K562 (cell line): ENCODE measurements at regions not wholly inside any gene's neighbourhood (a gene's known extent, or its start where the extent isn't known, plus 50 kb on each side); places are given as distances from the start of the nearest gene placed in this dataset.

Experiments used
- ATAC-seq: fragments of 200-7000 bp; cut with Tn5 transposase; 3 replicates; pipeline ENCODE4 v1.9.1; 2020; ENCODE audit warnings: moderate library complexity
- BruUV-seq: library from RNA; stranded (reverse); fragments of 400-500 nt; replicated peaks from 2 replicates; lab custom pipeline; 2021; lab: Mats Ljungman, UMichigan
- CTCF ChIA-PET: fragments of 300-600 bp; formaldehyde crosslinking; extraction: SDS; loops from one replicate; lab custom pipeline; 2021; ENCODE audit warnings: low intra/inter-chr PET ratio; lab: Yijun Ruan, JAX
- POLR2A ChIA-PET: fragments of 300-600, 350-650 bp; sonication (Branson Sonifier 250); formaldehyde crosslinking; extraction: SDS; loops from one replicate; lab custom pipeline; 2021; ENCODE audit warnings: antibody characterized with exemption, inconsistent platforms; lab: Yijun Ruan, JAX
- DNase-seq, 4 experiments: peaks; one replicate each; pipeline versions ENCODE4 v3.0.0 to v3.0.0-alpha.2; 2011 to 2018; ENCODE audit warnings: low spot score in 3 of 4, mixed read lengths in 3 of 4; ENCODE audit errors: extremely low read depth in 1 of 4
- FAIRE-seq: peaks from 2 replicates; lab custom pipeline; 2011; peaks lifted over from hg19 to GRCh38; lab: Jason Lieb, UNC
- H2AFZ ChIP-seq: 2 replicates; pipeline ENCODE4 v1.6.0; 2011; ENCODE audit warnings: low read depth, low read length, control low read depth, inconsistent platforms
- H3K27ac ChIP-seq: fragments of 200-600 bp; 3 replicates; pipeline ENCODE4 v1.8.0; 2011; ENCODE audit warnings: low read depth, mild to moderate bottlenecking, control low read depth, inconsistent platforms, low read length, moderate library complexity, mixed read lengths; ENCODE audit errors: extremely low read depth
- H3K27me3 ChIP-seq, 2 experiments: fragments of 300-600 bp in 1 of 2; 2 replicates in 1 of 2; 3 replicates in 1 of 2; pipeline versions ENCODE4 v1.6.0 to v1.8.0; 2011; ENCODE audit warnings: inconsistent platforms in 2 of 2, low read length in 2 of 2, mild to moderate bottlenecking in 1 of 2, mixed read lengths in 1 of 2, moderate library complexity in 1 of 2; ENCODE audit not compliant: control insufficient read depth in 2 of 2, insufficient read depth in 2 of 2
- H3K36me3 ChIP-seq: fragments of 300-600 bp; 3 replicates; pipeline ENCODE4 v1.8.0; 2011; ENCODE audit warnings: mild to moderate bottlenecking, low read length, inconsistent platforms; ENCODE audit not compliant: control insufficient read depth, insufficient read depth
- H3K4me1 ChIP-seq, 2 experiments: fragments of 200-600 bp in 1 of 2; replicated peaks in 1 of 2; 2 replicates in 1 of 2; 3 replicates in 1 of 2; pipeline versions ENCODE4 v1.5.1 to v1.8.0; 2011; ENCODE audit warnings: inconsistent platforms in 2 of 2, low read length in 2 of 2, mild to moderate bottlenecking in 1 of 2, mixed read lengths in 1 of 2, moderate library complexity in 1 of 2; ENCODE audit not compliant: control insufficient read depth in 2 of 2, insufficient read depth in 2 of 2
- H3K4me2 ChIP-seq: 2 replicates; pipeline ENCODE4 v1.6.1; 2011; ENCODE audit warnings: low read length, control low read depth, inconsistent platforms, mixed read lengths; ENCODE audit not compliant: insufficient read depth
- H3K4me3 ChIP-seq: fragments of 200-600 bp; sonication (generic), shearing (Covaris generic); 2 replicates; pipeline ENCODE4 v1.5.1; 2016; ENCODE audit warnings: control low read depth, inconsistent platforms
- H3K79me2 ChIP-seq: fragments of 200-600 bp; 3 replicates; pipeline ENCODE4 v1.8.0; 2011; ENCODE audit warnings: low read length, inconsistent platforms; ENCODE audit not compliant: control insufficient read depth, insufficient read depth
- H3K9ac ChIP-seq, 2 experiments: 2 replicates each; pipeline versions ENCODE4 v1.6.0 to v1.6.1; 2011; ENCODE audit warnings: low read depth in 2 of 2, low read length in 2 of 2, control low read depth in 1 of 2, inconsistent platforms in 1 of 2, mild to moderate bottlenecking in 1 of 2, mixed read lengths in 1 of 2; ENCODE audit not compliant: insufficient read depth in 1 of 2
- H3K9me1 ChIP-seq: one replicate; pipeline ENCODE4 v1.6.0; 2011; ENCODE audit warnings: inconsistent platforms, mild to moderate bottlenecking, low read length, moderate library complexity; ENCODE audit not compliant: control insufficient read depth, insufficient read depth
- H3K9me3 ChIP-seq: replicated peaks from 2 replicates; pipeline ENCODE4 v1.5.1; 2011; ENCODE audit warnings: low read depth, low read length, inconsistent platforms; ENCODE audit not compliant: control insufficient read depth, insufficient read depth
- H4K20me1 ChIP-seq: replicated peaks from 2 replicates; pipeline ENCODE4 v1.6.1; 2011; ENCODE audit warnings: low read length, inconsistent platforms, mixed read lengths; ENCODE audit not compliant: control insufficient read depth, insufficient read depth
- JUN ChIP-seq, 2 experiments: sonication (generic) in 1 of 2; formaldehyde crosslinking in 1 of 2; IDR thresholded peaks; 2 replicates each; pipeline versions ENCODE4 v1.6.1 to v1.8.0; 2012 to 2022; ENCODE audit warnings: borderline replicate concordance in 2 of 2, mild to moderate bottlenecking in 2 of 2, improper control_type of control experiment in 1 of 2, low read depth in 1 of 2, low read length in 1 of 2, missing genetic modification reagents in 1 of 2
- KLF6 ChIP-seq: fragments of 250-450 bp; sonication (Bioruptor Pico); IDR thresholded peaks from 2 replicates; pipeline ENCODE4 v1.4.0; 2020; ENCODE audit warnings: mild to moderate bottlenecking, moderate library complexity, borderline replicate concordance
- L3MBTL2 ChIP-seq: fragments of 450-650 bp; IDR thresholded peaks from 2 replicates; pipeline ENCODE4 v1.6.1; 2016; ENCODE audit warnings: mild to moderate bottlenecking, moderate library complexity
- MXI1 ChIP-seq: IDR thresholded peaks from 2 replicates; pipeline ENCODE4 v1.6.1; 2011; ENCODE audit warnings: low read depth, mild to moderate bottlenecking, improper control_type of control experiment, low read length
- RB1 ChIP-seq: fragments of 450-650 bp; IDR thresholded peaks from 2 replicates; pipeline ENCODE4 v1.6.1; 2017; ENCODE audit warnings: low read depth, mild to moderate bottlenecking
- SAP30 ChIP-seq: fragments of 200-600 bp; sonication (generic); IDR thresholded peaks from 2 replicates; pipeline ENCODE4 v1.6.1; 2012; ENCODE audit warnings: borderline replicate concordance, low read depth, mild to moderate bottlenecking, moderate library complexity, low read length, control low read depth, inconsistent platforms; ENCODE audit not compliant: insufficient read depth, poor library complexity, severe bottlenecking
- SETDB1 ChIP-seq: IDR thresholded peaks from one replicate; pipeline ENCODE4 v1.6.1; 2012; ENCODE audit warnings: low read length, control low read depth, inconsistent platforms
- SLC30A9 ChIP-seq: fragments of 250-450 bp; sonication (Bioruptor Pico); IDR thresholded peaks from 2 replicates; pipeline ENCODE4 v1.8.0; 2022; ENCODE audit warnings: mild to moderate bottlenecking, moderate library complexity
- TFAP4 ChIP-seq: sonication (generic); formaldehyde crosslinking; IDR thresholded peaks from 2 replicates; pipeline ENCODE4 v1.8.0; 2022; ENCODE audit warnings: missing genetic modification reagents, mild to moderate bottlenecking, moderate library complexity, borderline replicate concordance
- ZNF212 ChIP-seq: fragments of 450-650 bp; formaldehyde crosslinking; IDR thresholded peaks from 2 replicates; pipeline ENCODE4 v1.4.0; 2020; ENCODE audit warnings: mild to moderate bottlenecking
- WGBS: fragments of 100-300 bp; shearing (Covaris generic); methylation state at CpG from one replicate; pipeline ENCODE4 v1.1.6; 2016; ENCODE audit warnings: low coverage, mixed read lengths; ENCODE audit not compliant: insufficient coverage; ENCODE audit errors: missing lambda C conversion rate; 5-methylcytosine and 5-hydroxymethylcytosine counted together
- in situ Hi-C: fragments of 300-500 bp; cut with MboI; formaldehyde crosslinking; loops from 4 replicates; pipeline ENCODE4 v1.15.0; 2018; ENCODE audit warnings: inconsistent platforms, mixed read lengths
- intact Hi-C: fragments of 100-400 bp; cut with micrococcal nuclease; formaldehyde crosslinking; loops from 2 replicates; pipeline ENCODE4 v1.14.2; 2022

- TF ChIP-seq SAP30, result no peak
- no peak for TF ChIP-seq MXI1
- TF ChIP-seq JUN (IDR thresholded peaks at IDR 0.05; ENCODE audit: borderline replicate concordance, low read depth, low read length), result no peak
- TF ChIP-seq JUN (CRISPR knock-in tag; IDR thresholded peaks at IDR 0.05; ENCODE audit: borderline replicate concordance), result no peak
Observed at GRCh38 chr5:41661254-41661653, 150.9 kb upstream of the PLCXD3 start (continued).

DNA sequence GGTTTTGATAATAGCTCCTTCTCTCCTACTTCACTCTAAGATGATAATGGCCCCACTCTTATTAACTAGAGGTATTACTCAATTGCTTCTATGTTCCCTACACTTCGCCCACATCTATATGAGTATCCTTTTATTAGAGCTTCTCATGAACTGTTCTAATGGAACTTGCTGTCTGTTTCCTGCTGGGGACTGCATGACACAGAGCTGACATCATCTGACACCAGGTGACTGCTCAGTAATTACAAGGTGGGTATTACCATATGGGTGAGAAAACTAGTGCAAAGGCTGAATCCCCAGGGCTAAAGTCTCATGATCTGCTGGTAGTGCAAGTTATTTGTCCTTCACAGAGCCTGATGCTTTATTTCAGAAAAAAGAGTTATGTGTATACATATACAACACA lies 146.2 kb upstream of the PLCXD3 start:
- DNase-seq (no peak), FAIRE-seq (no peak), ATAC-seq (no peak)
- no peak overlapping the region for H3K27ac ChIP-seq
- 0% methylated on average over 1 of the region's 1 CpG for WGBS
- H3K9me3 ChIP-seq, result no peaks in the 10 kb centered on the region
- no peaks in the 10 kb centered on the region for H4K20me1 ChIP-seq
- no peaks in the 10 kb centered on the region for H3K9me1 ChIP-seq
- intact Hi-C loops (no loop called here), in situ Hi-C loops (no loop called here)
- POLR2A ChIA-PET, result no interaction called here
- no peaks in the 10 kb centered on the region for H3K4me1 ChIP-seq
- BruUV-seq, result no TSS peak
- no peak overlapping the region for H2AFZ ChIP-seq
- no peak overlapping the region for H3K4me3 ChIP-seq
- TF ChIP-seq SLC30A9 (CRISPR knock-in tag) (no peak), TFAP4 (no peak), RB1 (no peak), L3MBTL2 (no peak), KLF6 (CRISPR knock-in tag) (no peak), SETDB1 (no peak), ZNF212 (CRISPR knock-in tag) (no peak)
- CTCF ChIA-PET, result no interaction called here
- no peak overlapping the region for H3K9ac ChIP-seq
- H3K27me3 ChIP-seq, result no peaks in the 10 kb centered on the region
- no peaks in the 10 kb centered on the region for H3K36me3 ChIP-seq
- H3K4me2 ChIP-seq, result no peak overlapping the region
- H3K79me2 ChIP-seq, result no peaks in the 10 kb centered on the region
